Activated naive CD4-positive, alpha-beta T cell treated with anti-CD3 and anti-CD28 coated beads for 36 hours (primary cell): ENCODE measurements at regions not wholly inside any gene's neighbourhood (a gene's known extent, or its start where the extent isn't known, plus 50 kb on each side); places are given as distances from the start of the nearest gene placed in this dataset.
A peak's percentile ranks its signal among the peaks of the same experiment; 100 is the strongest.
"Not testable (repeated sequence)": the region's sequence is repeated elsewhere in the genome, so short reads cannot be mapped to it uniquely, and the experiment has no call there.

Experiments used
- CTCF ChIA-PET: fragments of 350-600 bp; sonication (Branson Sonifier 250); formaldehyde crosslinking; loops from one replicate; lab custom pipeline; 2021; ENCODE audit warnings: antibody characterized with exemption; lab: Charles Lee
- DNase-seq: peaks from one replicate; pipeline ENCODE4 v3.0.0-alpha.2; 2020
- H3K27ac Mint-ChIP-seq: one replicate; pipeline ENCODE4 v1.8.0; 2021; ENCODE audit warnings: mild to moderate bottlenecking, mixed read lengths
- H3K27me3 Mint-ChIP-seq: one replicate; pipeline ENCODE4 v1.8.0; 2021; ENCODE audit warnings: low read depth, mixed read lengths
- H3K36me3 Mint-ChIP-seq: one replicate; pipeline ENCODE4 v1.8.0; 2021; ENCODE audit warnings: low read depth, mixed read lengths
- H3K4me1 Mint-ChIP-seq: one replicate; pipeline ENCODE4 v1.8.0; 2021; ENCODE audit warnings: low read depth, mixed read lengths
- H3K4me3 Mint-ChIP-seq: one replicate; pipeline ENCODE4 v1.8.0; 2021; ENCODE audit warnings: mild to moderate bottlenecking, moderate library complexity, mixed read lengths
- H3K9me3 Mint-ChIP-seq: one replicate; pipeline ENCODE4 v1.8.0; 2021; ENCODE audit warnings: mixed read lengths
- intact Hi-C: fragments of 100-400 bp; cut with micrococcal nuclease; formaldehyde crosslinking; loops from one replicate; pipeline ENCODE4 v1.15.1; 2023

DNA sequence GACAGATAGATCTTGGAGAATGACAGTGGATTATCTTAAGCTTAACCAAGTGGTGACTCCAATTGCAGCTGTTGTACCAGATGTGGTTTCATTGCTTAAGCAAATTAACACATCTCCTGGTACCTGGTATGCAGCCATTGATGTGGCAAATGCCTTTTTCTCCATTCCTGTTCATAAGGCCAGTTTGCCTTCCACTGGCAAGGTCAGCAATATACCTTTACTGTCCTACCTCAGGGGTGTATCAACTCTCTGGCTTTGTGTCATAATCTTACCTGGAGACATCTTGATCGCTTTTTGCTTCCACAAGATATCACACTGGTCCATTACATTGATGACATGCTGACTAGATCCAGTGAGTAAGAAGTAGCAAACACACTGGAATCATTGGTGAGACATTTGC, 86.3 kb upstream of the RANBP6 start:
- not testable (repeated sequence) for H3K36me3 Mint-ChIP-seq

DNA sequence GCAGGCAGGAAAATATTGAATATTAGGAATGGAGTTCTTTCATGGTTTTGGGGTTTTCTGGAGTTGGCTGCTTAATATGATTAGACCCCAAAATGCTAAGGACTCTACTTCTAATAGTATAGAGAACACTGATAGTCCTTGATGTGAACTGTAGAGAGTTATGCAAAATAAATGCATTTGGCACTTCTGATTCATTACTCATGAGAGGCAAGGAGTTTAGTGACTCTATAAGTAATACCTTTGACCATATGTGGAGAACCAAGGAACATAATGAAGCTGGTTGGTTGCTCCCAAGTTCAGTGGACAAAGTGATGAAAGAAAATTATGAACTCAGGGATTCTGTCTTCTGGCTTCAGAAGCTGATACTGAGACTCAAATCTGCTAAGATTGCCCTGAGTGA, 83.9 kb upstream of the RANBP6 start:
- H3K27ac Mint-ChIP-seq, DNase-seq, CTCF ChIA-PET, H3K27me3 Mint-ChIP-seq, H3K4me3 Mint-ChIP-seq, intact Hi-C loops, H3K4me1 Mint-ChIP-seq, H3K9me3 Mint-ChIP-seq, H3K36me3 Mint-ChIP-seq: not testable (repeated sequence)

More for the DNA sequence above, 86.3 kb upstream of the RANBP6 start:
- H3K9me3 Mint-ChIP-seq, CTCF ChIA-PET, H3K4me3 Mint-ChIP-seq, H3K27me3 Mint-ChIP-seq, intact Hi-C loops, H3K4me1 Mint-ChIP-seq, H3K27ac Mint-ChIP-seq, DNase-seq: not testable (repeated sequence)

DNA sequence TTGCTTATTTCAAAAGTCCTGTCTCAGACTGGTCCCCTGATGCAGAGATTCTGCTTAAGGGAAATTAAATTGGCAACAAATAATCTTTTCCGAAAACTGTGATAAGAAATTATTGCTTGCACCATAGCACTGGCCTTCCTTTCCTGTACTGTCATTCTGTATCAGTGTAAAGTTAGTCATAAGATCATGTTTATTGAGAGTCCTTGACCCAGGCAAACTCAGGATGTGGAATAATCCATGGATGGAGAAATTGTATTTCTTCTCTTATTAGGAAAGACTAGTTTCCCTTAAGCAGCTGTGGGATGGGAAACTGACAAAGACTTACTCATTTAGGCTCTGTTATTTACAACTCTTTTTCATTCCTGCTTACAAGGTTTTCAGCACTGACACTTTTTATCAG, 83.0 kb upstream of the RANBP6 start:
- H3K4me3 Mint-ChIP-seq = no peak overlapping the region
- intact Hi-C loops = no loop called here
- CTCF ChIA-PET = no interaction called here
- no peak overlapping the region for H3K27ac Mint-ChIP-seq
- H3K4me1 Mint-ChIP-seq = no peaks in the 10 kb centered on the region
- DNase-seq = no peak
- peaks cover 4% of the 10 kb centered on the region for H3K27me3 Mint-ChIP-seq
- H3K36me3 Mint-ChIP-seq = no peaks in the 10 kb centered on the region
- H3K9me3 Mint-ChIP-seq = no peaks in the 10 kb centered on the region

DNA sequence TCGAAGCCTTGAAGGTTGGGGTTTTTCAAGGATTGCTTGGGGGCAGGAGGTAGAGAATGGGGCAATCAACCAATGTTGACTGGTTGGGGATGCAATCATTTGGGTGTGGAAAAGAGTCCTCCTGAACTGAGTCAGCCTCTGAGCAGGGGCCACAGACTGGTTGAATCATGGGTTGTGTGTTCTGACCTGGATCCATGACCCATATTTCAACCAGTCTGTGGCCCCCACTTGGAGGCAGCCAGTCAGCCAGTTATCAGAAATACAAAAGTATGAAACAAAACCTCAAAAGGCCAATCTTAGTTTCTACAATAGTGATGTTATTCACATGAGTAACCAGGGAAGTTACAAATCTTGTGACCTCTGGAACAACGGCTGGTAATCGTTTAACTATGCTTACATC, 81.4 kb upstream of the RANBP6 start:
- Mint-ChIP-seq H3K27ac (no peak overlapping the region), H3K27me3 (peaks cover 4% of the 10 kb centered on the region), H3K4me1 (no peaks in the 10 kb centered on the region), H3K4me3 (no peak overlapping the region), H3K36me3 (no peaks in the 10 kb centered on the region), H3K9me3 (no peaks in the 10 kb centered on the region)
- DNase-seq = no peak
- CTCF ChIA-PET = no interaction called here
- intact Hi-C loops = no loop called here

DNA sequence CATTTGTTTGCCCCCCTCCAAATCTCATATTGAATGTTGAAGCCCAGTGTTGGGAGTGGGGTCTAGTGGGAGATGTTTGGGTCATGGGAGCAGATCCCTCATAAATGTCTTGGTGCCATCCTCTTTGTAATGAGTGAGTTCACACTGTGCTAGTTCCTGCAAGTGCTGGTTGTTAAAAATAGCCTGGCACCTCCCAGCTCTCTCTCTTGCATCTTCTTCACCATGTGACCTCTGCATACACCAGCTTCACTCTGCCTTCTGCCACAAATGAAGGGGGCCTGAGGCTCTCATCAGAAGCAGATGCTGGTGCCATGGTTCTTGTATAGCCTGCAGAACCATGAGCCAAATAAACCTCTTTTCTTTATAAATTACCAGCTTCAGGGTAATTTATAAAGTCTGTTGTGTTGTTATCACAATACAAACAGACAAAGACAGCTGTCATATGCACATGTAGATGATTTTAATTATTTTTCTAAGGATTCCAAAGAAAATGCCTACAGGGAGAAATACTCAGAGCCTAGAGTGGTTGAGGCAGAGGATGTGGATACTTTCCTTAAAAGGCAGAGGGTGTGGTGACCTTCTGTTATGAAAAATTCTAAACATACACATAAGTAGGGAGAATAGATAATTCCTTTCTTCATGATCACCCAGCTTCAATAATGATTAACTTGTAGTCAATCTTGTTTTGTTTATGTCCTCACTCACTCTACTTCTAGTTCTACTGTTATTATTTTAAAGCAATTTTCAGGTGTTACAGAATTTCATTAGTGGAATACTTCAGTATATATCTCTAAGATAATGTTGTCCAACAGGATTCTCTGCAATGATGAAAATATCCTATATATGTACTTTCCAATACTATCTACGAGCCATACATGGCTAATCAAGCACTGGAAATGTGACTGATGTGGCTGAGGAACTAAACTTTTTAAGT, 75.1 kb upstream of the RANBP6 start:
- Mint-ChIP-seq H3K27ac (no peak overlapping the region), H3K9me3 (no peaks in the 10 kb centered on the region), H3K27me3 (no peaks in the 10 kb centered on the region), H3K4me1 (no peaks in the 10 kb centered on the region), H3K36me3 (no peaks in the 10 kb centered on the region), H3K4me3 (no peak overlapping the region)
- DNase-seq = no peak
- intact Hi-C loops = no loop called here
- CTCF ChIA-PET = no interaction called here

DNA sequence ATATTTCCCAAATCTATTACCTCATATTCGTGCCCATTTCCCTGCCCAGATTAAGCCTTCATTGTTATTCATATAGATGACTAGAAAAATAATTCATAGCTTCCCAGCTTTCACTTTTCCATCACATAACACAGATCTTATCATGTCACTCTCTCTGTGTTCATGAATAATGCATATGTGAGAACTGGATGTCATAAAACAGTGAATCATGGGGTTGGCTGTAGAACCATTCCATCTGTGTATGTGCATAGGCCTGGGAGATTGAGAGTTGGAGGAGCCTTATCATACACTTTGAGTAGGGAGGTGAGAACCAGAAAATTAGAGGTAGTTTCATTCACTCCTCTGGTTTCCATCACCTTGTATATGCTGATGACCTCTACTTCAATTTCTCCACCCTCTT, 73.9 kb upstream of the RANBP6 start:
- H3K36me3 Mint-ChIP-seq = no peaks in the 10 kb centered on the region
- H3K4me3 Mint-ChIP-seq = no peak overlapping the region
- intact Hi-C loops = no loop called here
- CTCF ChIA-PET = interaction anchor here (0.6 kb wide), 1 partner anchor 204 kb away, joined by 3 read pairs; no protein-coding TSS in a partner anchor
- no peaks in the 10 kb centered on the region for H3K4me1 Mint-ChIP-seq
- H3K27me3 Mint-ChIP-seq = no peaks in the 10 kb centered on the region
- no peak for DNase-seq
- H3K9me3 Mint-ChIP-seq = no peaks in the 10 kb centered on the region
- H3K27ac Mint-ChIP-seq = no peak overlapping the region

DNA sequence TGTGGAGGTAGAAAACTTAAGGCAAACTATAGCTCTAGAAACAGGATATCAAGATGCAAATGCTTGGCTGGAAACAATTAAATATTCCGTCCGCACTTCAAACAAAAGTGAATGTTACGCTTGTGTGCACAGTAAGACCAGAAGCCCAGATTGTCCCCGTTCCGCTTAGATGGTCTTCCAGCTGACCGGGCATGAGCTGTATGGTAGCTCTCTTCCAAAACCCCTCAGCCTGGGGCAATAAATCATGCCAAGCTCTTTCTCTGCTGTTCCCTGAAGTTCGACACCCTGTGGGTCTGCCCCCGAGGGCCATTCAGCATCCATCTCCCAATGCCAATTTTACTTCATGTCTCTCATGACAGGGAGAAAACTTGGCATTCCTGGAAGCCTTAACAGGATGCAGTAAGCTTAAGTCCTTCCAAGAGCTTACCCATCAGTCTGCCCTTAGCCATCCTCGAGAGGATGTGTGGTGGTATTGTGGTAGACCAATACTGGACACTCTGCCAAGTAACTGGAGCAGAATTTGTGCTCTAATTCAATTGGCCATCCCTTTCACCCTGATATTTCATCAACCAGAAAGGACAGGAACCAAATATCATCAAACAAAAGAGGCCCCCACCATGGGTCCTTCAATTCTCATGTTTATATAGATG, 70.7 kb upstream of the RANBP6 start:
- Mint-ChIP-seq H3K4me1 (no peaks in the 10 kb centered on the region), H3K4me3 (no peak overlapping the region), H3K36me3 (no peaks in the 10 kb centered on the region), H3K27me3 (no peaks in the 10 kb centered on the region), H3K9me3 (no peaks in the 10 kb centered on the region), H3K27ac (no peak overlapping the region)
- CTCF ChIA-PET = no interaction called here
- intact Hi-C loops = no loop called here
- no peak for DNase-seq

DNA sequence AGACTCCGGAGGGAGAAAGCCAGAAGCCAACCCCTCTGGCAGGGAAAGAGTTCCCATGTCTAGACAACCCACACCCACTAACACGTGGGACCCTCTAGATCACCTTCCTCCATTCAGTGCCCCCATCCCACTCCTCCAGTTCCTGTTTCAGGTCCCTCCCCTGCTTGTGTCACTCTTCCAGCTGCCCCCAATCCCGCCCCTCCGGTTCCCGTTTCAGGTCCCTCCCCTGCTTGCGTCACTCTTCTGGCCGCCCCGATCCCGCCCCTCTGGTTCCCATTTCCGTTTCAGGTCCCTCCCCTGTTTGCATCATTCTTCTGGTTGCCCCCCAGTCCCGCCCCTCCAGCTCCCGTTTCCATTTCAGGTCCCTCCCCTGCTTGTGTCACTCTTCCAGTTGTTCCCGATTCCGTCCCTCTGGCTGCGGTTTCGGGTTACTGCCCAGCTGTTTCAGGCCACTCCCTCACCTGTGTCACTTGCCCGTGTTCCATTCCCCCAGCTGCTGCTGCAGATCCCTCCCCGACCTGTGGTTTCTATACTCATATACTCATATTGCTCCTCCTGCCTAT, 64.8 kb upstream of the RANBP6 start:
- CTCF ChIA-PET = no interaction called here
- intact Hi-C loops = no loop called here

DNA sequence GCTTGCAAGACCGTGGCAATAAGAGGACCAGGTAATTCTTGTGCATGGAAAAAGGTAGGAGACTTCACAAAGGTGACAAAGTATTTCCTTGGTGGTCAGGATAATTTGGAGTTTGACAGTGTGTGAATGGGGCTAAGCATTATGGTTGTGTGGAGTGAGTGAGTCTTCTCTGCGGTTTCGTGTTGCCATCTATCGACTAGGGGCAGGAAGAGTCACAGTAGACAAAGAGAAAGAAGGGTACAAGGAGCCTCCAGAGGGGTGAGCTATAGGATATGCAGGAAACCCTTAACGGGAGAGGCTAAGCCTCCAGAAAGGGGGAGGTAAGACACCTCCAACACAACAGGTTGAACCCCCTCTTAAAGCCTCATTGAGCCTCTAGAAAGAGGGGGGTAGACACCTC, 64.0 kb upstream of the RANBP6 start:
- H3K27ac Mint-ChIP-seq = no peak overlapping the region
- H3K4me3 Mint-ChIP-seq = no peak overlapping the region
- peaks cover 2% of the 10 kb centered on the region for H3K27me3 Mint-ChIP-seq
- no peak for DNase-seq
- CTCF ChIA-PET = no interaction called here
- no peaks in the 10 kb centered on the region for H3K36me3 Mint-ChIP-seq
- intact Hi-C loops = no loop called here
- H3K4me1 Mint-ChIP-seq = no peaks in the 10 kb centered on the region
- H3K9me3 Mint-ChIP-seq = no peaks in the 10 kb centered on the region

More for the DNA sequence above, 64.8 kb upstream of the RANBP6 start:
- Mint-ChIP-seq H3K27me3 (peaks cover 2% of the 10 kb centered on the region), H3K4me3 (peak overlapping the region; percentile 61), H3K36me3 (no peaks in the 10 kb centered on the region), H3K27ac (peak overlapping the region; percentile 65), H3K4me1 (no peaks in the 10 kb centered on the region), H3K9me3 (no peaks in the 10 kb centered on the region)
- DNase-seq = peak; percentile 63

DNA sequence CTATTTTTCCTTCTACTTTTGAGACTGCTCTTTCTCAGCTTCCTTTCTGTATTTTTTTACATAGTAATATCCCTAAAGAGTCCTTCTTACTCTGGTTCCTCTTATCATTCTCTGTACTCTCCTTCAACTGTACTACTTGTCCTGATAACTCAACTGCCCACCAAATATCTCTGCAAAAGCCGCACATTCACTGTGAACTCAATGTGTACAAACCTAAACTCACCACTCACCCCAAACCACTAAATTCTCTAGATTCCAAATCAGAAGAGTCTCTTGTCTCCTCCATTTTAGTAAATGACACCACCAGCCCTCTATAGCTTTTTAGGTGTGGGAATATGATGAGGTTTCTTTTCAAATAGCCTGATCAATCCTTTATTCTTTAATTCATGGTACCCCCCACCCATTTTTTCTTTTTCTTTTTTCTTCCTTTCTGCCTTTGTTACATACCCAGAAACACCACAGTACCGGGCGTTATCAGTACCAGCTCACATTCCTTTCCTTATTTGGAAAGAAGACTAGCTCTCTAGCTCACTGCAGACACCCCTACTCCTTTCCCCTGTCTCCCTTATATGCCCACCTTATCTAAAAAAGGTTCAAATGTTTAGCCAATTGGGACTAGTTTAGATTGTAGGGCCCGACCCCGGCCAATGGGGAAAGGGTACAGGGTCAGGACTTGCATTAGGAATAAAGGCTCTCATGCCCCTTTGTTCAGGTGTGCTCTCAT, 63.1 kb upstream of the RANBP6 start:
- intact Hi-C loops = no loop called here
- Mint-ChIP-seq H3K27me3 (peaks cover 2% of the 10 kb centered on the region), H3K27ac (no peak overlapping the region), H3K4me3 (no peak overlapping the region), H3K9me3 (no peaks in the 10 kb centered on the region), H3K4me1 (no peaks in the 10 kb centered on the region), H3K36me3 (no peaks in the 10 kb centered on the region)
- CTCF ChIA-PET = interaction anchor here (0.7 kb wide), 1 partner anchor 122 kb away, joined by 3 read pairs; no protein-coding TSS in a partner anchor
- no peak for DNase-seq

DNA sequence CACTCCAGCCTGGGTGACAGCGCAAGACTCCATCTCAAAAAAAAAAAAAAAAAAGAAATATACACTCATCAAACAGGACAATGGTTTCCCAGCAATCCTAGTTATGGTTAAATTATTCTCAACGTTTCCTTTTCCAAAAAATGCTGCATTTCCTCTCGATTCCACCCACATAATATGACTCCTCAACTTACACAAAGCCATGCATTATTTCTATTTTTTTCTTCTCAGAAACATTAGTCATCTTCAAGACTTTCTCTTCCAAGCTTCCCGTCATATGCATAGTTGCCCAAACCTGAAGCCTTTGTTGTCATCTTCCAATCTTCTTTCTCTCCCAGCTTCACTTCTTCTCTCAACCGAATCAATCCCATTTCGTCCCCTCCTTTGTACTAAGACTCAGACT, 61.4 kb upstream of the RANBP6 start:
- Mint-ChIP-seq H3K4me3 (no peak overlapping the region), H3K27me3 (peaks cover 2% of the 10 kb centered on the region), H3K27ac (no peak overlapping the region), H3K36me3 (no peaks in the 10 kb centered on the region), H3K9me3 (no peaks in the 10 kb centered on the region), H3K4me1 (no peaks in the 10 kb centered on the region)
- DNase-seq = no peak
- CTCF ChIA-PET = no interaction called here
- intact Hi-C loops = no loop called here

DNA sequence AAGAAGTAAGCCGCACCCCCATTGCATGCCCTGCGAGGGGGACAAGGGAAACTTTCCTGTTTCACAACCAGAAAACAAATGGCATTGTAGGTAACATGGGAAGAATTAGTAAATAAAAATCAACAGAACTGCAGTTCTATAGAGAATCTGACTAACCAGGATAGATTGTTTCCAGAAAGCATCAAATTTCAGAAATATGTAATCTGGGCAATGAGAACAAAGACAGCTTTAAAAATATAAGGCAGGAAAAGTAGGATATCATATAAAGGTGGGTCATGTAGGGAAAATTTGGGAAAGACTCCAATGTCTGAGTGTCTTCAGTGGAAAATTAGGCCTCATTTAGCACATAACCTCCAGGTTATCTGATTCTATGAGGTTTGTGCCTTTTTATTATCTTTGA, 58.3 kb upstream of the RANBP6 start:
- H3K36me3 Mint-ChIP-seq = peaks cover under 1% of the 10 kb centered on the region
- CTCF ChIA-PET = interaction anchor here (1.1 kb wide), 1 partner anchor 20 kb away, joined by 6 read pairs; no protein-coding TSS in a partner anchor
- no peaks in the 10 kb centered on the region for H3K9me3 Mint-ChIP-seq
- no peaks in the 10 kb centered on the region for H3K27me3 Mint-ChIP-seq
- H3K4me1 Mint-ChIP-seq = peaks cover 12% of the 10 kb centered on the region
- H3K27ac Mint-ChIP-seq = no peak overlapping the region
- DNase-seq = no peak
- intact Hi-C loops = no loop called here
- H3K4me3 Mint-ChIP-seq = no peak overlapping the region
